ENCODE measurements at regions not wholly inside any gene's neighbourhood (a gene's known extent, or its start where the extent isn't known, plus 50 kb on each side); places are given as distances from the start of the nearest gene placed in this dataset.

- H3K27me3 ChIP-seq (ENCODE audit: insufficient read depth): no peaks in the 10 kb centered on the region
- H3K4me3 Mint-ChIP-seq: no peak overlapping the region
- no peaks in the 10 kb centered on the region for H3K4me1 ChIP-seq (ENCODE audit: insufficient read depth)
- no peaks in the 10 kb centered on the region for H3K9me2 ChIP-seq (ENCODE audit: insufficient read depth)
- H4K20me1 ChIP-seq (replicated peaks; ENCODE audit: insufficient read depth): no peaks in the 10 kb centered on the region
- no peak for DNase-seq (ENCODE audit: low spot score)
- H3K4me1 Mint-ChIP-seq: no peaks in the 10 kb centered on the region
- no peak overlapping the region for H3K27ac Mint-ChIP-seq
- H3K4me3 ChIP-seq: no peak overlapping the region
- no peaks in the 10 kb centered on the region for H3K79me2 ChIP-seq (replicated peaks; ENCODE audit: insufficient read depth)
- H2AFZ ChIP-seq: no peak overlapping the region
- no peak overlapping the region for H3K4me2 ChIP-seq
- ATAC-seq: no peak
- H3K27ac ChIP-seq (ENCODE audit: low read depth): no peak overlapping the region
- H3K9me3 Mint-ChIP-seq: peaks cover 28% of the 10 kb centered on the region
- TF ChIP-seq NANOG (IDR thresholded peaks at IDR 0.05; ENCODE audit: borderline replicate concordance) (no peak), CTCF (conservative IDR thresholded peaks at IDR 0.05; ENCODE audit: low read depth in 2 of 2) (no peak), ZNF331 (CRISPR knock-in tag; IDR thresholded peaks at IDR 0.05; ENCODE audit: low read depth) (no peak), JUNB (IDR thresholded peaks at IDR 0.05; ENCODE audit: unreplicated experiment) (no peak), ETS1 (IDR thresholded peaks at IDR 0.05) (no peak), EZH2phosphoT487 (IDR thresholded peaks at IDR 0.05; ENCODE audit: unreplicated experiment) (no peak), CREB1 (CRISPR knock-in tag; IDR thresholded peaks at IDR 0.05; ENCODE audit: low read depth) (no peak), REST (IDR thresholded peaks at IDR 0.05; ENCODE audit: unreplicated experiment) (no peak), ZNF114 (CRISPR knock-in tag; IDR thresholded peaks at IDR 0.05) (no peak)
- no peaks in the 10 kb centered on the region for H3F3A ChIP-seq (replicated peaks; ENCODE audit: low read depth)
- H3K36me3 Mint-ChIP-seq (ENCODE audit: low read depth): peaks cover 20% of the 10 kb centered on the region; the same call in 2 of the 3 replicates
- no peaks in the 10 kb centered on the region for H3K27me3 Mint-ChIP-seq (ENCODE audit: insufficient read depth, low read depth, poor library complexity)
- H3K36me3 ChIP-seq (ENCODE audit: insufficient read depth): peaks cover 5% of the 10 kb centered on the region; the same call in 1 of the 2 replicates
Observed at GRCh38 chr5:162591724-162592123, 524.2 kb downstream of the GABRG2 start.

GRCh38 chr5:162593881-162594280 is 526.3 kb downstream of the GABRG2 start:
- Mint-ChIP-seq H3K9me3 (peaks cover 28% of the 10 kb centered on the region), H3K4me1 (no peaks in the 10 kb centered on the region), H3K36me3 (ENCODE audit: low read depth) (peaks cover 20% of the 10 kb centered on the region; the same call in 2 of the 3 replicates), H3K27me3 (ENCODE audit: insufficient read depth, low read depth, poor library complexity) (no peaks in the 10 kb centered on the region), H3K4me3 (no peak overlapping the region), H3K27ac (no peak overlapping the region)
- Histone ChIP-seq H3K4me1 (ENCODE audit: insufficient read depth) (no peaks in the 10 kb centered on the region), H3F3A (replicated peaks; ENCODE audit: low read depth) (no peaks in the 10 kb centered on the region), H3K79me2 (replicated peaks; ENCODE audit: insufficient read depth) (no peaks in the 10 kb centered on the region), H3K27ac (ENCODE audit: low read depth) (no peak overlapping the region), H3K4me3 (no peak overlapping the region), H3K4me2 (no peak overlapping the region), H2AFZ (no peak overlapping the region), H3K27me3 (ENCODE audit: insufficient read depth) (no peaks in the 10 kb centered on the region), H3K9me2 (ENCODE audit: insufficient read depth) (no peaks in the 10 kb centered on the region), H3K36me3 (ENCODE audit: insufficient read depth) (peaks cover 5% of the 10 kb centered on the region; the same call in 1 of the 2 replicates), H4K20me1 (replicated peaks; ENCODE audit: insufficient read depth) (no peaks in the 10 kb centered on the region)
- ATAC-seq (no peak), DNase-seq (ENCODE audit: low spot score) (peak; percentile 28)
- no peak for TF ChIP-seq ZNF114 (CRISPR knock-in tag; IDR thresholded peaks at IDR 0.05)
- TF ChIP-seq CTCF (conservative IDR thresholded peaks at IDR 0.05; ENCODE audit: low read depth in 2 of 2): peak; percentile 51 to 64

Data from GM23338 (cell line).